BE2C (cell line): ENCODE measurements at regions not wholly inside any gene's neighbourhood (a gene's known extent, or its start where the extent isn't known, plus 50 kb on each side); places are given as distances from the start of the nearest gene placed in this dataset.

Source experiments
- DNase-seq: peaks from one replicate; pipeline ENCODE4 v3.0.0-alpha.2; 2020
- H3K27me3 ChIP-seq: fragments of 250-450 bp; sonication (Bioruptor Pico); 2 replicates; pipeline ENCODE4 v1.5.1; 2020; ENCODE audit warnings: mild to moderate bottlenecking
- H3K36me3 ChIP-seq: fragments of 250-450 bp; sonication (Bioruptor Pico); 2 replicates; pipeline ENCODE4 v1.5.1; 2020; ENCODE audit warnings: mild to moderate bottlenecking
- H3K4me1 ChIP-seq: fragments of 250-450 bp; sonication (Bioruptor Pico); 2 replicates; pipeline ENCODE4 v1.5.1; 2020
- H3K4me3 ChIP-seq: 2 replicates; pipeline ENCODE4 v1.5.1; 2011; ENCODE audit warnings: low read depth, low read length
- H3K9me3 ChIP-seq: fragments of 250-450 bp; sonication (Bioruptor Pico); 2 replicates; pipeline ENCODE4 v1.5.1; 2020
- TF ChIP-seq, protein P1 (sequence below): IDR thresholded peaks from 2 replicates; pipeline ENCODE4 v1.5.1; 2012; ENCODE audit warnings: mild to moderate bottlenecking, low read depth, low read length

- Histone ChIP-seq H3K9me3 (no peaks in the 10 kb centered on the region), H3K36me3 (no peaks in the 10 kb centered on the region), H3K4me1 (no peaks in the 10 kb centered on the region), H3K27me3 (no peaks in the 10 kb centered on the region), H3K4me3 (no peak overlapping the region)
- DNase-seq = no peak
- TF ChIP-seq, protein P1, sequence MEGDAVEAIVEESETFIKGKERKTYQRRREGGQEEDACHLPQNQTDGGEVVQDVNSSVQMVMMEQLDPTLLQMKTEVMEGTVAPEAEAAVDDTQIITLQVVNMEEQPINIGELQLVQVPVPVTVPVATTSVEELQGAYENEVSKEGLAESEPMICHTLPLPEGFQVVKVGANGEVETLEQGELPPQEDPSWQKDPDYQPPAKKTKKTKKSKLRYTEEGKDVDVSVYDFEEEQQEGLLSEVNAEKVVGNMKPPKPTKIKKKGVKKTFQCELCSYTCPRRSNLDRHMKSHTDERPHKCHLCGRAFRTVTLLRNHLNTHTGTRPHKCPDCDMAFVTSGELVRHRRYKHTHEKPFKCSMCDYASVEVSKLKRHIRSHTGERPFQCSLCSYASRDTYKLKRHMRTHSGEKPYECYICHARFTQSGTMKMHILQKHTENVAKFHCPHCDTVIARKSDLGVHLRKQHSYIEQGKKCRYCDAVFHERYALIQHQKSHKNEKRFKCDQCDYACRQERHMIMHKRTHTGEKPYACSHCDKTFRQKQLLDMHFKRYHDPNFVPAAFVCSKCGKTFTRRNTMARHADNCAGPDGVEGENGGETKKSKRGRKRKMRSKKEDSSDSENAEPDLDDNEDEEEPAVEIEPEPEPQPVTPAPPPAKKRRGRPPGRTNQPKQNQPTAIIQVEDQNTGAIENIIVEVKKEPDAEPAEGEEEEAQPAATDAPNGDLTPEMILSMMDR = no peak
Measured at GRCh38 chr1:4960336-4960735, 305.9 kb downstream of the AJAP1 start.

GRCh38 chr1:4959216-4959615 lies 304.8 kb downstream of the AJAP1 start:
- H3K9me3 ChIP-seq = no peaks in the 10 kb centered on the region
- no peaks in the 10 kb centered on the region for H3K36me3 ChIP-seq
- H3K4me1 ChIP-seq = no peaks in the 10 kb centered on the region
- TF ChIP-seq, protein P1 = no peak
- DNase-seq = no peak
- H3K27me3 ChIP-seq = no peaks in the 10 kb centered on the region
- H3K4me3 ChIP-seq = no peak overlapping the region

DNA sequence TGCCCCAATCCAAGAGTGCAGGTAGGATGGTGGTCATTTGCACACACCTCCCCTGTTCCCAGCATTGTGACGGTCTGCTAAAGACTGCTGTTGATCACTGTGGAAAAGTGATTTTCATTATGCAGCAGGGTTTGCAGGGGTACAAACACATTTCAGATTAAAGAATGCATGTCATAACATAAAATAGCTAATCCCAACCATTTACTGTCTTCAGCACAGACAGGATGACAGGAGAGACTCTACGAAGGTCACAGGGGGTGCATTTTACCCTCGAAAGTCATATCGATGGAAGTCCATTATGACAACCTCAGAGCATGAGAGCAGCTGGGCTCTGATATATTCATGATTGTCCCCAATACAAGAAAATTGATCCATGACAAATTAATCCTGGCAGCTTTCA lies 302.6 kb downstream of the AJAP1 start:
- no peak for DNase-seq
- no peaks in the 10 kb centered on the region for H3K36me3 ChIP-seq
- TF ChIP-seq, protein P1 = no peak
- H3K27me3 ChIP-seq = no peaks in the 10 kb centered on the region
- no peaks in the 10 kb centered on the region for H3K4me1 ChIP-seq
- H3K9me3 ChIP-seq = no peaks in the 10 kb centered on the region
- H3K4me3 ChIP-seq = no peak overlapping the region

- TF ChIP-seq, protein P1 = no peak
- Histone ChIP-seq H3K36me3 (no peaks in the 10 kb centered on the region), H3K9me3 (no peaks in the 10 kb centered on the region), H3K4me1 (no peaks in the 10 kb centered on the region), H3K4me3 (no peak overlapping the region), H3K27me3 (no peaks in the 10 kb centered on the region)
- DNase-seq = no peak
Measured at GRCh38 chr1:4954392-4954791, 300.0 kb downstream of the AJAP1 start.

- no peak for DNase-seq
- Histone ChIP-seq H3K36me3 (no peaks in the 10 kb centered on the region), H3K27me3 (no peaks in the 10 kb centered on the region), H3K9me3 (no peaks in the 10 kb centered on the region), H3K4me3 (no peak overlapping the region), H3K4me1 (no peaks in the 10 kb centered on the region)
- TF ChIP-seq, protein P1 = no peak
Measured at GRCh38 chr1:4951601-4952000, 297.2 kb downstream of the AJAP1 start.

DNA sequence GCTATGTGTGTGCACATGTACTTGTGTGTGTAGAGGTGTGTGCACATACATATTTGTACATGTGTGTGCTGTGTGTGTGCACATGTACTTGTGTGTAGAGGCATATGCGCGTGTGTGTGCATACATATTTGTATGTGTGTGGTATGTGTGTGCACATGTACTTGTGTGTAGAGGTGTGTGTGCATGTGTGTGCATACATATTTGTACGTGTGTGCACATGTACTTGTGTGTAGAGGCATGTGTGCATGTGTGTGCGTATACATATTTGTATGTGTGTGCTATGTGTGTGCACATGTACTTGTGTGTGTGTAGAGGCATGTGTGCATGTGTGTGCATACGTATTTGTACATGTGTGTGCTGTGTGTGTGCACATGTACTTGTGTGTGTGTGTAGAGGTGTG lies 291.9 kb downstream of the AJAP1 start:
- Histone ChIP-seq H3K27me3 (no peaks in the 10 kb centered on the region), H3K4me1 (no peaks in the 10 kb centered on the region), H3K4me3 (no peak overlapping the region), H3K9me3 (no peaks in the 10 kb centered on the region), H3K36me3 (no peaks in the 10 kb centered on the region)
- TF ChIP-seq, protein P1 = no peak
- DNase-seq = no peak
